Activated CD8-positive, alpha-beta T cell treated with anti-CD3 and anti-CD28 coated beads for 36 hours (primary cell): ENCODE measurements at regions not wholly inside any gene's neighbourhood (a gene's known extent, or its start where the extent isn't known, plus 50 kb on each side); places are given as distances from the start of the nearest gene placed in this dataset.

ENCODE experiments used
- ATAC-seq: fragments of 200-7000 bp; cut with Tn5 transposase; one replicate; pipeline ENCODE4 v1.10.0; 2021; ENCODE audit warnings: mild to moderate bottlenecking, moderate library complexity
- CTCF ChIA-PET: fragments of 350-600 bp; sonication (Branson Sonifier 250); formaldehyde crosslinking; loops from one replicate; lab custom pipeline; 2021; ENCODE audit warnings: antibody characterized with exemption; lab: Charles Lee
- POLR2A ChIA-PET: fragments of 350-600 bp; sonication (Branson Sonifier 250); formaldehyde crosslinking; loops from one replicate; lab custom pipeline; 2021; ENCODE audit warnings: antibody characterized with exemption; lab: Charles Lee
- DNase-seq: peaks from one replicate; pipeline ENCODE4 v3.0.0-alpha.2; 2020
- H3K27ac Mint-ChIP-seq: one replicate; pipeline ENCODE4 v1.8.0; 2021; ENCODE audit warnings: mild to moderate bottlenecking, mixed read lengths
- H3K27me3 Mint-ChIP-seq: one replicate; pipeline ENCODE4 v1.8.0; 2021; ENCODE audit warnings: mixed read lengths
- H3K36me3 Mint-ChIP-seq: one replicate; pipeline ENCODE4 v1.8.0; 2021; ENCODE audit warnings: low read depth, mixed read lengths
- H3K4me1 Mint-ChIP-seq: one replicate; pipeline ENCODE4 v1.8.0; 2021; ENCODE audit warnings: low read depth, mixed read lengths
- H3K4me3 Mint-ChIP-seq: one replicate; pipeline ENCODE4 v1.8.0; 2021; ENCODE audit warnings: mild to moderate bottlenecking, moderate library complexity, mixed read lengths
- H3K9me3 Mint-ChIP-seq: one replicate; pipeline ENCODE4 v1.8.0; 2021; ENCODE audit warnings: mixed read lengths
- CTCF ChIP-seq: fragments of 200-600 bp; IDR thresholded peaks from one replicate; pipeline ENCODE4 v1.8.0; 2022; ENCODE audit warnings: antibody characterized with exemption, mild to moderate bottlenecking
- intact Hi-C: fragments of 100-400 bp; cut with micrococcal nuclease; formaldehyde crosslinking; loops from one replicate; pipeline ENCODE4 v1.10.0; 2022

DNA sequence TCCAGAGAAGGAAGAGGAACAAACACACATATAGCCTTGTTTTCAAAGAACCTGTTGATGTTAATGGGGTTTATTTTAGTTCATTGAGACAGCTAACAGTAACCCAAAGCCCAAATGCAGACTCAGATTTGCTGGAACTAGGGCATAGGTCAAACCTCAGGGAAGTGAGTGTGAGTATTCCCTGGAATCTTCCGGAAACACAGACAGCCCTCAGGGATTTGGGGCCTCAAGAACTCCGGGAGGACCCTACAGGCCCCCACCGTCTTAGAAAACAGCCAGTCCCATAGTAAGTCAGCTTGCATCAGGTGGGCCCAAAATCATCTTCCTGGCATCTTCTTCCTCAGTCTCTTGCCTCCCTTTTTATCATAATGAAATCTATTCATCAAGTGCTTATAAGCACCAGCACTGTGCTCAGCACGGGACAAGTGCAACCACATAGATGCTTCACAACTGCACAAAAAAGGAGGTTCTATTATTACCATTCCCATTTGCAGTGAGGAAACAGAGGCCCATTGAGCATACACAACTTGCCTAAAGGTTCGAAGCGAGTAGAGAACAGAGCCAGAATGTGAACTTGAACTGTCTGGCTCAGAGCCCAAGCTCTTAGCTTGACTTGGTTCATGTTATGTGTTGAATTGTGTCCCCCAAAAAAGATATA is 50.2 kb upstream of the BCL11A start:
- CTCF ChIA-PET: no interaction called here
- DNase-seq (no peak), ATAC-seq (no peak)
- Mint-ChIP-seq H3K4me1 (no peaks in the 10 kb centered on the region), H3K27me3 (no peaks in the 10 kb centered on the region), H3K9me3 (peaks cover 1% of the 10 kb centered on the region), H3K27ac (no peak overlapping the region), H3K4me3 (no peak overlapping the region), H3K36me3 (no peaks in the 10 kb centered on the region)
- POLR2A ChIA-PET: no interaction called here
- intact Hi-C loops: no loop called here
- TF ChIP-seq CTCF: no peak

- intact Hi-C loops: no loop called here
Observed at GRCh38 chr2:60604486-60605064, 51.1 kb upstream of the BCL11A start.

GRCh38 chr2:60605866-60606265 is 52.4 kb upstream of the BCL11A start:
- POLR2A ChIA-PET: no interaction called here

More at GRCh38 chr2:60604486-60605064, 51.1 kb upstream of the BCL11A start:
- ChIA-PET POLR2A (no interaction called here), CTCF (no interaction called here)
- DNase-seq: no peak
- ATAC-seq: no peak
- no peaks in the 10 kb centered on the region for H3K27me3 Mint-ChIP-seq
- H3K9me3 Mint-ChIP-seq: peaks cover 1% of the 10 kb centered on the region
- H3K4me1 Mint-ChIP-seq: no peaks in the 10 kb centered on the region
- no peak for TF ChIP-seq CTCF
- H3K4me3 Mint-ChIP-seq: no peak overlapping the region
- no peak overlapping the region for H3K27ac Mint-ChIP-seq
- no peaks in the 10 kb centered on the region for H3K36me3 Mint-ChIP-seq

GRCh38 chr2:60608679-60609078 is 55.2 kb upstream of the BCL11A start:
- no peaks in the 10 kb centered on the region for H3K4me1 Mint-ChIP-seq
- CTCF ChIA-PET: interaction anchor here (1.7 kb wide), 1 partner anchor 8 kb away, joined by 4 read pairs; no protein-coding TSS in a partner anchor
- POLR2A ChIA-PET: no interaction called here
- DNase-seq (no peak), ATAC-seq (no peak)
- intact Hi-C loops: no loop called here
- H3K36me3 Mint-ChIP-seq: no peaks in the 10 kb centered on the region
- peaks cover 6% of the 10 kb centered on the region for H3K27me3 Mint-ChIP-seq
- H3K27ac Mint-ChIP-seq: no peak overlapping the region
- no peaks in the 10 kb centered on the region for H3K9me3 Mint-ChIP-seq
- no peak for TF ChIP-seq CTCF
- H3K4me3 Mint-ChIP-seq: no peak overlapping the region

More at GRCh38 chr2:60605866-60606265, 52.4 kb upstream of the BCL11A start:
- Mint-ChIP-seq H3K27me3 (peaks cover 2% of the 10 kb centered on the region), H3K36me3 (no peaks in the 10 kb centered on the region), H3K4me1 (no peaks in the 10 kb centered on the region), H3K27ac (no peak overlapping the region), H3K4me3 (no peak overlapping the region), H3K9me3 (no peaks in the 10 kb centered on the region)
- intact Hi-C loops: no loop called here
- ATAC-seq: no peak
- no peak for DNase-seq
- TF ChIP-seq CTCF: no peak
- CTCF ChIA-PET: interaction anchor here (1.4 kb wide), 1 partner anchor 24 kb away, joined by 3 read pairs; no protein-coding TSS in a partner anchor

DNA sequence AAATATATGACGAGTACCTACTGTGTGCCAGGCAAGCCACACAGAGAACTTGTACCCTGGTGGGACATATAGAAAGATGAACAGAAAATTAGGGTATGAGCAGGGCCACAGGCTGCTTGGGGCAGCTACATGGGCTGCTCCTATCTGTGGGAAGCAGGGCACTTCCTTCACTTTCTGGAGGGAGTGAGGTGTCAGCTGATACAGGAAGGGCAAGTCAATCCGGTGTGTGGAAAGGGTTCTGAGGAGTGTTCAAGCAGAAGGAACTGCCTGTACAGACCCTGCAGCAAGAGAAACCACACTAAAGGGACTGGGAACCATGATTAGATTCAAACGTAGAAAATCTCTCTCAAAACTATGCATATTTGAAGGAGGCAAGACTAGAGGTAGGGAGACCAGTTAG is 58.6 kb upstream of the BCL11A start:
- Mint-ChIP-seq H3K36me3 (no peaks in the 10 kb centered on the region), H3K4me1 (no peaks in the 10 kb centered on the region), H3K27me3 (peaks cover 6% of the 10 kb centered on the region), H3K4me3 (no peak overlapping the region), H3K27ac (no peak overlapping the region), H3K9me3 (no peaks in the 10 kb centered on the region)
- no peak for ATAC-seq
- ChIA-PET CTCF (interaction anchor here (1.5 kb wide), 1 partner anchor 12 kb away, joined by 3 read pairs; no protein-coding TSS in a partner anchor), POLR2A (interaction anchor here (0.6 kb wide), 1 partner anchor 131 kb away, joined by 6 read pairs; no protein-coding TSS in a partner anchor)
- intact Hi-C loops: no loop called here
- no peak for DNase-seq
- TF ChIP-seq CTCF: no peak
